OCI-LY1 (cell line): ENCODE measurements at regions not wholly inside any gene's neighbourhood (a gene's known extent, or its start where the extent isn't known, plus 50 kb on each side); places are given as distances from the start of the nearest gene placed in this dataset.
A peak's percentile ranks its signal among the peaks of the same experiment; 100 is the strongest.

Experiments used
- EZH2 ChIP-seq: fragments of 200-600 bp; sonication (generic), shearing (Covaris generic); IDR thresholded peaks from 2 replicates; pipeline ENCODE4 v1.8.0; 2017; ENCODE audit warnings: borderline replicate concordance, mixed run types, mild to moderate bottlenecking, antibody characterized with exemption, low read length, moderate library complexity, mixed read lengths
- TF ChIP-seq, protein P1 (sequence below): fragments of 200-600 bp; sonication (generic), shearing (Covaris generic); IDR thresholded peaks from 2 replicates; pipeline ENCODE4 v1.5.1; 2017; ENCODE audit warnings: mild to moderate bottlenecking, antibody characterized with exemption, low read length, moderate library complexity, mixed read lengths

DNA sequence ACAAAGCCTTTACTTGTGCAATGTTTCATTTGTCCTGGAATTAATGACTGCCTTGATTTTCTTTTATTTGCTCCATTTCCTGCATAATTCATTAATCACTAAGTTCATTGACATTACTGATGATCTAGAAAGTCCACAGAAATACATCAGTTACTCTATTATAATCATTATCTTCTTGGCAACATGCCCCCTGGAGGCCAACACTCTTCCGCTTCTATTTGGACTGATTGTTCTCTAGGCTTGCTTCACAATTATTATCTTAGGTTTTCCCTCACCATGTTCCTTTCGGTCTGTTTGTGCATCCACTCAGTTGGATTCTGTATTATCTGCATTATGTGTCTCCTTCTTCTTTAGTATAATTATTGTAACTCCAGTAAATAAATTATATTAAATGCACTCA lies 461.0 kb upstream of the CDH2 start:
- no peak for TF ChIP-seq EZH2
- TF ChIP-seq, protein P1, sequence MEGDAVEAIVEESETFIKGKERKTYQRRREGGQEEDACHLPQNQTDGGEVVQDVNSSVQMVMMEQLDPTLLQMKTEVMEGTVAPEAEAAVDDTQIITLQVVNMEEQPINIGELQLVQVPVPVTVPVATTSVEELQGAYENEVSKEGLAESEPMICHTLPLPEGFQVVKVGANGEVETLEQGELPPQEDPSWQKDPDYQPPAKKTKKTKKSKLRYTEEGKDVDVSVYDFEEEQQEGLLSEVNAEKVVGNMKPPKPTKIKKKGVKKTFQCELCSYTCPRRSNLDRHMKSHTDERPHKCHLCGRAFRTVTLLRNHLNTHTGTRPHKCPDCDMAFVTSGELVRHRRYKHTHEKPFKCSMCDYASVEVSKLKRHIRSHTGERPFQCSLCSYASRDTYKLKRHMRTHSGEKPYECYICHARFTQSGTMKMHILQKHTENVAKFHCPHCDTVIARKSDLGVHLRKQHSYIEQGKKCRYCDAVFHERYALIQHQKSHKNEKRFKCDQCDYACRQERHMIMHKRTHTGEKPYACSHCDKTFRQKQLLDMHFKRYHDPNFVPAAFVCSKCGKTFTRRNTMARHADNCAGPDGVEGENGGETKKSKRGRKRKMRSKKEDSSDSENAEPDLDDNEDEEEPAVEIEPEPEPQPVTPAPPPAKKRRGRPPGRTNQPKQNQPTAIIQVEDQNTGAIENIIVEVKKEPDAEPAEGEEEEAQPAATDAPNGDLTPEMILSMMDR = peak; percentile 16; the same call in 1 of the 2 replicates
